Lower lobe of right lung (tissue), 2 donors: ENCODE measurements at regions not wholly inside any gene's neighbourhood (a gene's known extent, or its start where the extent isn't known, plus 50 kb on each side); places are given as distances from the start of the nearest gene placed in this dataset.

Experiments
- ATAC-seq, 2 donors: fragments of 200-7000 bp; cut with Tn5 transposase; one replicate each; pipeline ENCODE4 v1.9.1; 2020 to 2022; ENCODE audit warnings: mild to moderate bottlenecking in 2 of 2, moderate library complexity in 2 of 2
- DNase-seq: peaks from one replicate; pipeline ENCODE4 v3.0.0-alpha.2; 2020
- H3K27ac ChIP-seq: fragments of 200-600 bp; one replicate; pipeline ENCODE4 v1.8.0; 2022
- H3K27me3 ChIP-seq: fragments of 200-600 bp; one replicate; pipeline ENCODE4 v1.8.0; 2022; ENCODE audit warnings: low read depth
- H3K36me3 ChIP-seq: fragments of 200-600 bp; one replicate; pipeline ENCODE4 v1.8.0; 2022; ENCODE audit warnings: mild to moderate bottlenecking
- H3K4me1 ChIP-seq: fragments of 200-600 bp; one replicate; pipeline ENCODE4 v1.8.0; 2022
- H3K4me3 ChIP-seq: fragments of 200-600 bp; one replicate; pipeline ENCODE4 v1.8.0; 2022; ENCODE audit warnings: mild to moderate bottlenecking
- H3K9me3 ChIP-seq: fragments of 200-600 bp; one replicate; pipeline ENCODE4 v1.8.0; 2022
- intact Hi-C: fragments of 100-400 bp; cut with DNase I; formaldehyde crosslinking; loops from one replicate; pipeline ENCODE4 v1.11.0; 2022
- TF ChIP-seq, protein P1 (sequence below): fragments of 200-600 bp; IDR thresholded peaks from one replicate; pipeline ENCODE4 v1.8.0; 2022; ENCODE audit warnings: antibody characterized with exemption, mild to moderate bottlenecking
- donor health status: DM: no; HTN: yes; CAD: no; lungs with severe emphysema.

DNA sequence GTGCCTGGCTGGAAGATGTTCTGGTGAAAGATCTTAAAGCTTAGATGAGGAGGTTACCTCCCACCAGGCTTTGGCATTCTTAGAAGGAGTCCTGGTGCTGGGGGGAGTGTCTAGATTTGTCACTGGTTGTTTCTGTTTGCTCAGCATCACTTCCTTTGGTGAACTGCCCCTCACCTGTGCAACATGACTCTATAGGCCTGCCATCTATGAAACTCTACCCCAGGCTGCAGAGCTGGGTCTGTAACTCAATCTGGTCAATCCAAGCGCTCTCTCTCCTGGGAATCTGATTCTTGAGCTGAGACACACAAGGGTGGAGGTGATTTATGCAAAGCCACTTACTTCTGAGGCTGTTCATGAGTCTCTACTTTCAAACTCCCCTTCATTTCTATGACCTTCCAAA, 399.4 kb downstream of the NPIPA7 start:
- intact Hi-C loops, result no loop called here
- TF ChIP-seq, protein P1, sequence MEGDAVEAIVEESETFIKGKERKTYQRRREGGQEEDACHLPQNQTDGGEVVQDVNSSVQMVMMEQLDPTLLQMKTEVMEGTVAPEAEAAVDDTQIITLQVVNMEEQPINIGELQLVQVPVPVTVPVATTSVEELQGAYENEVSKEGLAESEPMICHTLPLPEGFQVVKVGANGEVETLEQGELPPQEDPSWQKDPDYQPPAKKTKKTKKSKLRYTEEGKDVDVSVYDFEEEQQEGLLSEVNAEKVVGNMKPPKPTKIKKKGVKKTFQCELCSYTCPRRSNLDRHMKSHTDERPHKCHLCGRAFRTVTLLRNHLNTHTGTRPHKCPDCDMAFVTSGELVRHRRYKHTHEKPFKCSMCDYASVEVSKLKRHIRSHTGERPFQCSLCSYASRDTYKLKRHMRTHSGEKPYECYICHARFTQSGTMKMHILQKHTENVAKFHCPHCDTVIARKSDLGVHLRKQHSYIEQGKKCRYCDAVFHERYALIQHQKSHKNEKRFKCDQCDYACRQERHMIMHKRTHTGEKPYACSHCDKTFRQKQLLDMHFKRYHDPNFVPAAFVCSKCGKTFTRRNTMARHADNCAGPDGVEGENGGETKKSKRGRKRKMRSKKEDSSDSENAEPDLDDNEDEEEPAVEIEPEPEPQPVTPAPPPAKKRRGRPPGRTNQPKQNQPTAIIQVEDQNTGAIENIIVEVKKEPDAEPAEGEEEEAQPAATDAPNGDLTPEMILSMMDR, result no peak
- H3K27ac ChIP-seq, result no peak overlapping the region
- DNase-seq (no peak), ATAC-seq (no peak)
- peaks cover 9% of the 10 kb centered on the region for H3K27me3 ChIP-seq
- no peaks in the 10 kb centered on the region for H3K4me1 ChIP-seq
- H3K36me3 ChIP-seq, result no peaks in the 10 kb centered on the region
- no peaks in the 10 kb centered on the region for H3K9me3 ChIP-seq
- no peak overlapping the region for H3K4me3 ChIP-seq

DNA sequence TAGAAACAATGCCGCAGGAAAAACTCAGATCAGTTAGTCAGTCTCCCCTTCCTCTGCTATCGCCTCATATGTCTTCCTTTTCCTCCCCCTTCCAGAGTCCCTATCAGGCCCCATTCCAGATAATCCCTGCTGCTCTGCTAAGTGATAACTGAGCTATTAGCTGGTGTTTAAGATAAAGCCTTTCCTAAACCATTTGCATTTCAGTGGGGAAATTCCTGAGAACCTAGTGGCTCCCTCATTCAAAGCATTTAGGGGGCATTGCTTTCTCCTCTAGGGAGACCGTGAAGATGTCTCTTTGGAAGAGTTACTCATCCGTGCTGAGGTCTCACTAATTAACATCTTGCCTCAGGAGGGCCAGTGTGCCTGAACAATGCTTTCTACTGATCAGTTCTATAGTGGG, 401.6 kb downstream of the NPIPA7 start:
- TF ChIP-seq, protein P1, result no peak
- Histone ChIP-seq H3K4me1 (no peaks in the 10 kb centered on the region), H3K27ac (no peak overlapping the region), H3K4me3 (no peak overlapping the region), H3K9me3 (no peaks in the 10 kb centered on the region), H3K27me3 (no peaks in the 10 kb centered on the region), H3K36me3 (no peaks in the 10 kb centered on the region)
- DNase-seq (no peak), ATAC-seq (no peak)
- intact Hi-C loops, result no loop called here

DNA sequence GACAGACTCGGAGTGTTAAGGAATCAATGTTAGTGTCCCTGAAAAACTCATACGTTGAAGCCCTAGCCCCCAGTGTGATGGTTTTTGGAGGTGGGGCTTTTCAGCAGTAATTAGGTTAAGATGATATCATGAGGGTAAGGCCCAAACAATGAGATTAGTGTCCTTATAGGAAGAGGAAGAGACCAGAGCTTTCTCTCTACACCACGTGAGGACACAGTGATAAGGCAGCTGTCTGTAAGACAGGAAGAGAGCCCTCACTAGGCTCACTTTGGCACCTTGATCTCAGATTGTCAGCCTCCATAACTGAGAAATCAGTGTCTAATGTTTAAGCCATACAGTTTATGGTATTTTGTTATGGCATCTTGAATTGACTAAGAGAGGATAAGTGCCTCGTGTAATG, 403.2 kb downstream of the NPIPA7 start:
- Histone ChIP-seq H3K4me1 (no peaks in the 10 kb centered on the region), H3K9me3 (no peaks in the 10 kb centered on the region), H3K36me3 (no peaks in the 10 kb centered on the region), H3K27ac (no peak overlapping the region), H3K4me3 (no peak overlapping the region), H3K27me3 (no peaks in the 10 kb centered on the region)
- TF ChIP-seq, protein P1, result no peak
- intact Hi-C loops, result no loop called here
- DNase-seq, result no peak
- ATAC-seq, result no peak

DNA sequence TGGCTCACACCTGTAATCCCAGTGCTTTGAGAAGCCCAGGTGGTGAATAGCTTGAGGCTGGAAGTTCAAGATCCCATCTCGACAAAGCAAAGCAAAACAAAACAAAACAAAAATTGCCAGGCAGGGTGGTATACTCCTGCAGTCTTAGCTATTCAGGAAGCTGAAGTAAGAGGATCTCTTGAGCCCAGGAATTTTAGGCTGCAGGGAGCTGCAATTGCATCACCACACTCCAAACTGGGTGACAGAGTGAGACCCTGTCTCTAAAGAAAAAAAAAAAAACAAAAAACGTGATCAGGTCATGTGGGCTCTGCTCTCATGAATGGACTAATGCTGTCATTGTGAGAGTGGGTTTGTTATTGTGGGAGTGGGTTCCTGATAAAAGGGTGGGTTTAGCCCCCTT, 409.1 kb downstream of the NPIPA7 start:
- H3K36me3 ChIP-seq, result no peaks in the 10 kb centered on the region
- H3K27me3 ChIP-seq, result no peaks in the 10 kb centered on the region
- H3K9me3 ChIP-seq, result peaks cover 13% of the 10 kb centered on the region
- H3K27ac ChIP-seq, result no peak overlapping the region
- TF ChIP-seq, protein P1, result no peak
- ATAC-seq (no peak), DNase-seq (no peak)
- intact Hi-C loops, result no loop called here
- H3K4me1 ChIP-seq, result no peaks in the 10 kb centered on the region
- no peak overlapping the region for H3K4me3 ChIP-seq

DNA sequence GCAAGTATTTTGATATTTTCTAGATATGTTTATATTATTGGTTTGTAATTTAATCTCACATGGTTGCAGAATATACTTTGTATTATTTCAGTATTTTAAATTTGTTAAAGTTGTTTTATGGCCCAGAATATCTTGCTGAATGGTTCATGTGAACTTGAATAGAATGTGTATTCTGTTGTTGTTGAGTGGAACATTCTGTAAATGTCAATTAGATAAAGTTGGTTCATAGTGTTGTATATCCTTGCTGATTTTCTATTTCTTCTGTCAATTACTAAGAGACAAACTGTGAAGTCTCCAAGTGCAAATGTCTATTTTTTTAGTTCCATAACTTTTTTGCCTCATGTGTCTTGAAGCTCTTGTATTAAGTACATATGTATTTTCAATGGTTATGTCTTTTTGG, 411.7 kb downstream of the NPIPA7 start:
- Histone ChIP-seq H3K27me3 (no peaks in the 10 kb centered on the region), H3K36me3 (no peaks in the 10 kb centered on the region), H3K9me3 (peaks cover 13% of the 10 kb centered on the region), H3K27ac (no peak overlapping the region), H3K4me3 (no peak overlapping the region), H3K4me1 (no peaks in the 10 kb centered on the region)
- ATAC-seq (no peak), DNase-seq (no peak)
- intact Hi-C loops, result no loop called here
- TF ChIP-seq, protein P1, result no peak

DNA sequence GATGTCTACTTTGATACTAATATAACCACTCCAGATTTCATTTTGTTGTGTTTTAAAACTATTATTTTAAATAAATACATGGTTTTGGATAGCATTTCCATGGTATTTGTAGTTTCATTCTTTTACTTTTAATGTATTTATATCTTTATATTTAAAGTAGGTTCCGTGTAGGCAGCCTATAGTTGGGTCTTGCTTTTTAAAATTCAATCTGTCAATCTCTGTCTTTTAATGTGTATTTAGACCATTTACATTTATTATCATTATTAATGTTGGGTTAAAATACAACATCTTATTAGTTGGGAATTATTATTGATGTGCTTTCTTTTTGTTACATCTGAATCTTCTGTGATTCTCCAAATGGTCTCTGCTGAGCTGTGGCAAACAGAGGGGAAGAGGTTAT, 412.1 kb downstream of the NPIPA7 start:
- Histone ChIP-seq H3K36me3 (no peaks in the 10 kb centered on the region), H3K4me3 (no peak overlapping the region), H3K4me1 (no peaks in the 10 kb centered on the region), H3K9me3 (peaks cover 13% of the 10 kb centered on the region), H3K27ac (no peak overlapping the region), H3K27me3 (no peaks in the 10 kb centered on the region)
- TF ChIP-seq, protein P1, result no peak
- intact Hi-C loops, result no loop called here
- DNase-seq (no peak), ATAC-seq (no peak)
